Thyroid gland (tissue), 4 donors: ENCODE measurements at regions not wholly inside any gene's neighbourhood (a gene's known extent, or its start where the extent isn't known, plus 50 kb on each side); places are given as distances from the start of the nearest gene placed in this dataset.
"Not testable (repeated sequence)": the region's sequence is repeated elsewhere in the genome, so short reads cannot be mapped to it uniquely, and the experiment has no call there.

Experiments used
- POLR2A ChIP-seq, 2 donors: fragments of 450-650 bp; IDR thresholded peaks; one replicate each; pipeline ENCODE4 v1.6.1; 2017; ENCODE audit warnings: antibody characterized with exemption in 2 of 2, mild to moderate bottlenecking in 2 of 2, moderate library complexity in 1 of 2
- TF ChIP-seq, protein P1 (sequence below), 6 experiments: fragments of 200-600 bp in 3 of 6; fragments of 450-650 bp in 3 of 6; sonication (generic) in 3 of 6; IDR thresholded peaks; one replicate each; pipeline ENCODE4 v1.5.1; 2016 to 2019; ENCODE audit warnings: antibody characterized with exemption in 6 of 6, mild to moderate bottlenecking in 2 of 6, inconsistent platforms in 1 of 6, moderate library complexity in 1 of 6

DNA sequence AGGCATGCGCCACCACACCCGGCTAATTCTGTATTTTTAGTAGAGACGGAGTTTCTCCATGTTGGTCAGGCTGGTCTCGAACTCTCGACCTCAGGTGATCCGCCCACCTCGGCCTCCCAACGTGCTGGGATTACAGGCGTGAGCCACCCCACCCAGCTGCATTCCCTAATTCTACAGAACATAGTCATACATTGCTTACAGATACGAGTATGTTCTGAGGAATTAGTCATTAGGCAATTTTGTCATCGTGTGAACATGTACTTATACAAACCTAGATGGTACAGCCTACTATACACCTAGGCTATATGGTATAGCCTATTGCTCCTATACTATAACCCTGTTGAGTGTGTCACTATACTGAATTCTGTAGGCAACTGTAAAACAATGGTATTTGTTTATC, 353.4 kb upstream of the PSMD7 start:
- TF ChIP-seq, protein P1, sequence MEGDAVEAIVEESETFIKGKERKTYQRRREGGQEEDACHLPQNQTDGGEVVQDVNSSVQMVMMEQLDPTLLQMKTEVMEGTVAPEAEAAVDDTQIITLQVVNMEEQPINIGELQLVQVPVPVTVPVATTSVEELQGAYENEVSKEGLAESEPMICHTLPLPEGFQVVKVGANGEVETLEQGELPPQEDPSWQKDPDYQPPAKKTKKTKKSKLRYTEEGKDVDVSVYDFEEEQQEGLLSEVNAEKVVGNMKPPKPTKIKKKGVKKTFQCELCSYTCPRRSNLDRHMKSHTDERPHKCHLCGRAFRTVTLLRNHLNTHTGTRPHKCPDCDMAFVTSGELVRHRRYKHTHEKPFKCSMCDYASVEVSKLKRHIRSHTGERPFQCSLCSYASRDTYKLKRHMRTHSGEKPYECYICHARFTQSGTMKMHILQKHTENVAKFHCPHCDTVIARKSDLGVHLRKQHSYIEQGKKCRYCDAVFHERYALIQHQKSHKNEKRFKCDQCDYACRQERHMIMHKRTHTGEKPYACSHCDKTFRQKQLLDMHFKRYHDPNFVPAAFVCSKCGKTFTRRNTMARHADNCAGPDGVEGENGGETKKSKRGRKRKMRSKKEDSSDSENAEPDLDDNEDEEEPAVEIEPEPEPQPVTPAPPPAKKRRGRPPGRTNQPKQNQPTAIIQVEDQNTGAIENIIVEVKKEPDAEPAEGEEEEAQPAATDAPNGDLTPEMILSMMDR (IDR thresholded peaks at IDR 0.05) = not testable (repeated sequence)
- TF ChIP-seq POLR2A (IDR thresholded peaks at IDR 0.05) = not testable (repeated sequence)
